ENCODE measurements at regions not wholly inside any gene's neighbourhood (a gene's known extent, or its start where the extent isn't known, plus 50 kb on each side); places are given as distances from the start of the nearest gene placed in this dataset.

DNA sequence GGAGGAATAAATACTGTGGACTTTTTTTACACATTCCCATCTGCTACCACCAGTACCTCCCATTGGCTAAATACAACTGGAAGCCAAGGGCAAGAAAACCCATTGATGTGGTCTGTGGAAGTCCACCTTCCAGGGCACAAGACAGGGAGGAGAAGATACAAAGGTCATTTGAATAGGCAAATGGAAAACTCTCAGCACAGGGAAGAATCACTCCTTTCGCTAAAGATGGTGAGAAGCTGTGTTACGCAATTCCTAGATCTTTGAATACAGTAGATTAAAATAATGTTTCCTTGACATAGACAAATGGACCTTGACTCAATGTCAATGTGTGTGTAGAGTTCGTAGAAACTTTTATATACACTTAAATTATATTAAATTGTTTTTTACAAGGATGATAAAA lies 70.9 kb upstream of the ERBB4 start:
- TF ChIP-seq, protein P1, sequence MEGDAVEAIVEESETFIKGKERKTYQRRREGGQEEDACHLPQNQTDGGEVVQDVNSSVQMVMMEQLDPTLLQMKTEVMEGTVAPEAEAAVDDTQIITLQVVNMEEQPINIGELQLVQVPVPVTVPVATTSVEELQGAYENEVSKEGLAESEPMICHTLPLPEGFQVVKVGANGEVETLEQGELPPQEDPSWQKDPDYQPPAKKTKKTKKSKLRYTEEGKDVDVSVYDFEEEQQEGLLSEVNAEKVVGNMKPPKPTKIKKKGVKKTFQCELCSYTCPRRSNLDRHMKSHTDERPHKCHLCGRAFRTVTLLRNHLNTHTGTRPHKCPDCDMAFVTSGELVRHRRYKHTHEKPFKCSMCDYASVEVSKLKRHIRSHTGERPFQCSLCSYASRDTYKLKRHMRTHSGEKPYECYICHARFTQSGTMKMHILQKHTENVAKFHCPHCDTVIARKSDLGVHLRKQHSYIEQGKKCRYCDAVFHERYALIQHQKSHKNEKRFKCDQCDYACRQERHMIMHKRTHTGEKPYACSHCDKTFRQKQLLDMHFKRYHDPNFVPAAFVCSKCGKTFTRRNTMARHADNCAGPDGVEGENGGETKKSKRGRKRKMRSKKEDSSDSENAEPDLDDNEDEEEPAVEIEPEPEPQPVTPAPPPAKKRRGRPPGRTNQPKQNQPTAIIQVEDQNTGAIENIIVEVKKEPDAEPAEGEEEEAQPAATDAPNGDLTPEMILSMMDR (IDR thresholded peaks at IDR 0.05): no peak
- TF ChIP-seq POLR2A (IDR thresholded peaks at IDR 0.05): no peak
